NCI-H2196 treated with DMSO at 0.1 percent for 48 hours (cell line): ENCODE measurements at regions not wholly inside any gene's neighbourhood (a gene's known extent, or its start where the extent isn't known, plus 50 kb on each side); places are given as distances from the start of the nearest gene placed in this dataset.
"Not testable (repeated sequence)": the region's sequence is repeated elsewhere in the genome, so short reads cannot be mapped to it uniquely, and the experiment has no call there.

Experiments used
- DNase-seq: peaks from one replicate; lab custom pipeline; 2025; ENCODE audit not compliant: unreplicated experiment; lab: John Stamatoyannopoulos, UW

DNA sequence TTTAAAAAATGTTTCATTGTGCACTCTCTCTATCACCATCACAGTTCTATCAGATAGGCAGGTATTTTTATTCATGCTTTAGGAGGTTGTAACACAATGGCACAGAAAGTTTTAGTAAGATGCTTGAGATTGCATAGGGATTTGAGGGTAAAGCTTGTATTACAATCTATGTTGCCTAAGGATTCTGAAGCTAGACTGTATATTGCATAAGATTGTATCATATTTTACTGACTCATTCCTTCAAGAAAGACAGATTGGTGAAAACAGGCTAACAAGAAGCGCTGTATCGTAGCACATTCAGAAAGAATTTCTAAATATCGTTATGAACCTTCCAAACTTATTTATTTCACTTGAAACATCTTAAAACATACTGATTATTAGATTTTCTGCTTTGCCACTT lies 577.7 kb downstream of the EBF1 start:
- DNase-seq, result no peak

DNA sequence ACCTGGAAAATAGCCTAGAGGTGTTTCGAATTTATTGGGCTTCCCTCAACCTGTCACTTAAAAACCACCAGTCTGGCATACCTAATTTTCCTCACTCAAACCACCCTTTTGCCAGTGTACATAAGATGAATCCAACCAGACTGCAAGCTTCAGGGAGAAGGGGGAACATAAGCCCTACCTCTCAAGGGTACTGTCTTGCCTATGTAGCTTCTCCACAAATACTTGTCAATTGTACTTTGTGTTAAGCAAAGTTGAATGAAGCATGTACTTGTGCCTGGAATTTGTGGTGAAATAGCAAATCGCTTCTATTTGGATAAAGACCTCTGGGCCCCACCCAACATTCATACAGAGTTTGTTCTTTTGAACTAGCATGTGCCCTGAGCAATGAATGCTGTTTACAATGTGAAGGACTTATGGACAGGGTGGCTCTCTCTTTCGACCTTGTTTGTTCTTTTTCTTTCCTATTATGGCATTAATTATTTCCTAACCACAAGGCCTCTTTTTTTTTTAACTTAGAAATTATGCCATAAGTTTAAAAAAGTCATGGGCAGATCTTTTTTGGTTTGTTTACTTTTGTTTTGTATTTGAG lies 580.2 kb downstream of the EBF1 start:
- DNase-seq, result no peak

DNA sequence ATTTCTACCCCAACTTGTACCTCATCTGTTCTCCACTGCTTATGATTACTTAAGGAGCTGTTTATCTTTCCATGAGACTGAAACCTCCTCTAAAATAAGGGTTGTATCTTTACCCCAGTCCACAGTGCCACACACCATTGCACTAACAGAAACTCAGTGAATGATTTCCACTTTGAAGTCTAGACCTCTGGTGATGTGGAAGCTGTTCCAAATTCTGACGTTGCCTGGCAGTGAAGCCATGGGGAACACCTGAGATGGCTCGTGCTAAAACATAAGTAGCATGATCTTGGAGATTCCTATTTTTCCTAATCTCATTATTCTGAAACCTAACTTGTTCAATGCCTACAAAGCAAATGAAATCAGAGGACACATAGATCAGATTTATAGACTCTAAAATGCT lies 583.2 kb downstream of the EBF1 start:
- DNase-seq, result no peak

DNA sequence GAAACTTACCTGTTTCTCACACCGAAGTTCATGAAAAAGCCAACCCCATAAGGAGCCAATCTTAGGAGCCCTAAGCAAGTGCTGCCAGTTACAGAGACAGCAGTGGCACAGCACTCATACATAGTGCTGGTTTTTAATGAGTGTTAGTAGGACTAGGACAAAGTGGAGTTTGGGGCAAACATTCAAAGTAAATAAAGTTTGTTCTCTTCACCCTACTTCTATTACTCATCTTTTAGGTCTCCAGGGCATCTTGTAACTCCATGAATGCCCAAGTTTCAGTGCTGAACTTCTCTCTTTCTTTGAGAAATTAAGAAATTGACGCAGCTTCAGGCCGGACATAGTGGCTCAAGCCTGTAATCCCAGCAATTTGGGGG lies 584.7 kb downstream of the EBF1 start:
- DNase-seq, result no peak

DNA sequence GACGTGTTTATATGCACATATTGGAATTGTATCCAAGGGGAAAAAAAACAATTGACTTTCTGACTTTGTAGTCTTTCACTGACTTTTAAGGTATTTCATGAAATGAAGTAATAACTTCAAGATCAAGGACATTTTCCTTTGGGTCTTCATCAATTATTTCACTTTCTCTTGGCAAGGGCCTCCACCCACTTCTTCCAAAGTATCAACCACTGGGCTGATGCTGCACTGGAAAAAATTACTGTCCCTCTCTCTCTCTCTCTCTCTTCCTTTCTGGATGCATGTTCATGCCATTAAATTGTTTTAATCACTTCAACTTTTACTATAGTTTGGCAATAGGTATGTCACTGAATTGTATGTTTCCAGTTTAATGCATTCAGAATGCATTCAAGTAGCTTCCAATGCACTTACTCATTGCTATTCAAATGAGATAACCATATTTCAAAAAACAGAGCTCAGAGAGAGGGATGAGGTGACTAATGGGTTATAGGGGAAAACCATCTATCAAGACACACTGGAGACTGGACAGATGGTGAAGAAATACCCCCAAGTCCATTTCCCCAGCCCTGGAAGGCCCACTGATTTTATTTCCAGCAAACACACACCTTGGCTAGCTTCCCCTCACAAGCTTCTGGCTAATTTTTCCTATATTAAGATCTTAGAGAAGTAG lies 585.3 kb downstream of the EBF1 start:
- DNase-seq, result no peak

DNA sequence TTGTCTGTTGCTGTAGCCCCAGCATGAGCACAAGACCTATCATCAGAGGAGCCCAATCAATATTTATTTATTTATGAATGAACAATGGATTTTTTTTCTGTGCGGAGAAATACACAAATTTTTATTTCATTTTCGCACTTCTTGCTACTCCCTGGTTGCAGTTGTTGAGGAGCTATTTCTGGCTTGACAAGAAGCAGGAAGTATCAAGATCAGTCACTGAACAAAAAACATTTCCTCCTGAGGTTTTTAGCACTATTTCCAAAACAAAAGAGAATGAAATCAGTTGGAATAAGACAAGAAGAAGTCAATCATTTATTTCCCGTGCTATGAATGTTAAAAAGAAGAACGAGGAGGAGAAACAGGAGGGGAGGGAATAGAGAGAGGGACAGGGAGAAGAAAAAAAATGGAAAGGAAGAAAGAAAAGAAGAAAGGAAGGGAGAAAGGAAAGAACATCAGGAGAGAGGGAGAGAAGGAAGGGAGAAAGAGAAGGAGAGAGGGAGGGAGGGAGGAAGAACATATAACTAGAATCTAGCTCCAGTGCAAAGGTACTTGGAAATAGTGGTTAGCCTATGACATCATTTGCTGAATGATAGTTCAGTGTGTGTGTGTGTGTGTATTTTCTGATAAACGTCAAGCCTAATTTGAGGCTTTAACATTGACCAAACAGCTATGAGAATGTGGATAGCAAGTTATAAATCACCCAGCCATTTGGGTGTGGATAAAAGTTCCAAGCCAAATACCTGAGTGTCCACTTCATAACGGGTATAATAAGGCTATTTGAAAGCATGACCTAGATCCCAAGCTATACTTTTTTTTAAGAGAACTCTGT lies 586.0 kb downstream of the EBF1 start:
- no peak for DNase-seq

DNA sequence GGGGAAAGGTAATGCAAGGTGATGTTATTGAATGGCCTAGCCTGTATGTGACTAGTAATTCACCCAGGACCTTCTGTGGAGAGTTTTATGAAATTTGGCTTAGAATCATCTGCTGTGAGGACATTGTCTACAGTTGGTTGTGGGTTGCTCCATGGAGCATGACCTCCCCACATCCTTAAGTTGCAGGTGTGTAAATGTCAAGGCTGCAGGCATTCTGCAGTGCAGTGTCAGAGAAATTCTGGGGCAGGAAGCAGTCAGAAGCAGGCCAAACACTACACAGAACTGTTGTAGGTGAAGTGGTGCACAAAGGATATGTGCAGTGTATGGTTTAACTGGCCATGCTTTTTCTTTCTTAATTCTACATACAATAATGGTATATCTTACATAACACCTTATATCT lies 588.3 kb downstream of the EBF1 start:
- no peak for DNase-seq

DNA sequence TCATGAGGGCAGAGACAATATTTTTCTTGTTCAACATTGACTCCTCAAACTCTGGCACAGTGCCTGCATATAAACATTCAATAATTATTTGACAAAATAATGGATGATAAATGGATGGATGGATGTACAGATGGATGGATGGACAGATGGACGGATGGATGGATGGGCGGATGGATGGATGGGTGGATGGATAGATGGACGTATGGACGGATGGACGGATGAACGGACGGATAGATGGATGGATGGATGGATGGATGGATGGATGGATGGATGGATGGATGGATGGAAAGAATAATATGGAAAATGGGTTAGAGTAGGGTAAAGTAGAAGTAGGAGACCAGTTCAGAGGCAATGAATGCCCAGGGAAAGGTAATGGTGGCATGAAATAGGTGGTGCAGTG lies 589.2 kb downstream of the EBF1 start:
- no peak for DNase-seq

DNA sequence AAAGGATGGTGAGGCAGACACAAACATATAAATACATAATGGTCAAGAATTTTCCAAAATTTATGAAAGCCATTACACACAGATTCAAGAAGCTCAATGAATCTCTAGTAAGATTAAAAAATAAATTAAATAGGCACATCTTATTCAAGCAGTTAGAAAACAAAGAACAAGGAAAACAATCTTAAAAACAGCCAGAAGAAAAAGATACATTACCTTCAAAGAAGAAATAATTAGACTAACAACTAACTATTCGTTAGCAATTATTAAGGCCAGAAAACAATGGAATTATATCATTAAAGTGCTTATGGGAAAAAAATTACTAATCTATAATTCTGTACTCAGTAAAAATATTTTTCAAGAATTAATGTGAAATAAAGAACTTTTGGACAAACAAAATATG lies 593.1 kb downstream of the EBF1 start:
- DNase-seq, result no peak

DNA sequence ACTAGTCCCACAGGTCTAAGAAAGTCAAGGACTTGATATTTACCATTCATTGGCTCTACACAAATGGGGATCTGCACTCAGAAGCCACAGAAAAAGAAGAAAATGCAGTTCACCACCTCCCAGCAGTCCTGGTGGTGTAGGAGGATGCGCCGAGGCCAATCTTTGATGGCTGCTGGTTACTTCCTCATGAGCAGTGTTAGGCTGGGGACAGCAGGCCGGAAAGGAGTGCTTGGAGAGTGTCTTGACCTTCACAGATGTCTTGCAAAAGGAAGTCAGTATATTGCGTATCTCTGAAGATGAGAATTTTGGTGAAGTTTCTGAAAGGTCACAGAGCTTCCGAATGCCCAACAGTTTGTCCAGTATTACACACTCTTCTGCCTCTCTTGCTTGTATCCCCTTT lies 597.0 kb downstream of the EBF1 start:
- no peak for DNase-seq

DNA sequence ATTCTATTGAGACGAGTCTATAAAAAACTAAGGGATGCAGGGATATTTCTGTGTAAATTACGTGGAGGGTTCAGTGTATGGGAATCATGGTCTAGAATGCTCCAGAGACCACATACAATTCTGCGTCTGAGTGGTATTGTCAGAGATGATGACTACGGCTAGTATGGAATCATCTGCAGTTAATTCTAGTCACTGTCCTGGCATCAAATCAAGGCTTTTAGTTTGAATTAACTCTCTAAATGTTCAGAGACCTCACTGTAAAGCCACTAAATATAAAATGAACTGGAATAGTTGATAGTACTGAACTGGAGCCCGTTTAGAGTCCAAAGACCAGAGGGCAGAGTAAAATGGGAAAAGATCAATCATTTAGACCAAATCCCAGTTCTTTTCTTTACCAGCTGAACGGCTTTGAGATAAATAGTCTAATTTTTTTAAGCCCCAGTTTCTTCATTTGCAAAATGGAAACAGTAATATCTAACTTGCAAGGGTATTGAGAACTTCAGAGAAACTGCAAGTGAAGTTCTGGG lies 599.8 kb downstream of the EBF1 start:
- DNase-seq, result no peak

DNA sequence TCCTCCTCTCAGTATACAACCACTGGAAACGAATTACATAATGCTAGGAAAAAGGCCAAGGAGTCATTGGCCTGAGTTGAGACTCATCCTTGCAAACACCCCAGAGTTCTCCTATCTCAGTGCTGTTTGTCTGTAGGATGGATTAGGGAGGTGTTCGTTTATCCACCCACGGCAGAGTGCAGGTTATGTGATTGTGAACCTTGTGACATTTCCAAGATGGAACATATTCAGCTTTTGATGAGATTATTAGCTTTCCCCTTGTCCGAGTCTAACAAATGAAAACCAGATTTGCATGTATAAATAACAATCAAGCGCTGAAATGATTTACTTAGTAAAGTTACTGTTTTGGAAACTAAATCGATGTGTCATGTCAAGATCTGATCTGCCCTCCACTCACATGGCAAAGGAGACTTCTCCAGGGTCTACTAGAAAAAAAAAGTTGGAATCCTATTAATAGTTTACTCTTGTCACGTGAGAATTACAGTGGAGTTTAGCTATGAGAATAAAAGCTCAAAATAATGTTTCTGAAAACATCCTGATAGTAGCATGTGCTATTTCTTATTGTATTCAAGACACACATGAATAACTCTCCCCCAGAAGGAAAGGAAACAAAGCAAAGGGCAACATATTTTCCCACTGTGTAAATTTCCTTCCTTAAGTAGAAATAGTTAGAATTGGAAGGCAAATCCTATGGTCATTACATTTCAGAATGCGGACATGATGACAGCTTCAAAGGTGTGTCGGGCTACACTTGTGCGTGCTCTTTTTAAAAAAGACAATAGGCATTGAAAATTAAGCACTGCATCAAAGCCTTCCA lies 600.4 kb downstream of the EBF1 start:
- DNase-seq, result no peak

DNA sequence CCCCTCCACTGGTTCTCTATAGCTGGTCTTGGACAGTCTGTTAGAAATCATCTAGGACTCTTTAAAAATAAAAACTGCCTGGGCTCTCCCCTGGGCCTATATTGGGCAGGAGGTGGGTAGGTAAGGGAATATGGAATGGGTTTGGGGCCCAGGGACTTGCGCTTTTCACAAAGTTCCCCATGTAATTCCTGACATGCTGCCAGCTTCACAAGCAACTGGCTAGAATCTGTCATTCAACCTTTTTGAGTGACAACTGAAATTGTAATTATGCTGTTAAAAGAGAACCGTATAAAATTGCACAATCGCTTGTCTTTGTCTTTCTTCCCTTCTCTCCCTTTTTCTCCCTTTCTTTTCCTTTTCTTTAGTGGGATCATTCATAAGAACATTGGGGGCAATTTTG lies 603.1 kb downstream of the EBF1 start:
- no peak for DNase-seq

DNA sequence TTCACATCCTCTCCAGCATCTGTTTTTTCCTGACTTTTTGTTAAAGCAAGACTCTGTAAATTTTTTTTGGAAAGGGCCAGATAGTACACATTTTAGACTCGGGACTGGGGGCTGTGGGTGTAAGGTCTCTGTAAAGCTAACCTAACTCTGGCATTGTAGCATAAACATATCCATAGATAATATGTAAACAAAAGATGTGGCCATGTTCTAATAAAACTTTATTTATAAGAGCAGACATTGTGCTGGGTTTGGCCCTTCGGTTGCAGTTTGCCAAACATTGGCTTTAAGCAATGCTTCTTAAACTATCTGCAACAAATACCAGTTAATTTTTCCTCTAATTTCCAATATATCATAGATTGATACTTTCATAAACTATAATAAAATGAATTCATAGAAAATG lies 605.2 kb downstream of the EBF1 start:
- no peak for DNase-seq

DNA sequence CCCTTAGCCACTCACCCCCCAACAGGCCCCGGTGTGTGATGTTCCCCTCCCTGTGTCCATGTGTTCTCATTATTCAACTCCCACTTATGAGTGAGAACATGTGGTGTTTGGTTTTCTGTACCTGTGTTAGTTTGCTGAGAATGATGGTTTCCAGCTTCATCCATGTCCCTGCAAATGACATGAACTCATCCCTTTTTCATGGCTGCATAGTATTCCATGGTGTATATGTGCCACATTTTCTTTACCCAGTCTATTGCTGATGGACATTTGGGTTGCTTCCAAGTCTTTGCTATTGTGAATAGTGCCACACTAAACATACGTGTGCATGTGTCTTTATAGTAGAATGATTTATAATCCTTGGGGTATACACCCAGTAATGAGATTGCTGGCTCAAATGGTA lies 605.7 kb downstream of the EBF1 start:
- not testable (repeated sequence) for DNase-seq

DNA sequence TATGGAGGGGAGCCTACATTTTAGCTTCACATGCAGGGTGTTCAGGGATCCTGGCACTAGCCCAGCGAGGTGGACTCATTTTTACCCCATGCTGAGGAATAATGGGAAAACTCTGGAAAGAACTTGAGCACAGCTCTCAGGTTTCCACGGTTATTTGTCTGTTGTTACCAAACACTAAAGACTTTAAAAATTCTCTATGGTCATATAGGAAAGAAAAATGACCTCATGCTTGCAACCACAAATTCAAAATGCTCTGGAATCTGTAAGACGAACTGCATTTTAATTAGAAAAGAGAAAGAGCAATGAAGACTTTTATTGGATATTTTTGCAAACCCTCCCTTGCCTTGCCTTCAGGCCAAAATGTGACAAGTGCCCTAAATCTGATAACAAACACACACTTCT lies 606.9 kb downstream of the EBF1 start:
- DNase-seq, result no peak

DNA sequence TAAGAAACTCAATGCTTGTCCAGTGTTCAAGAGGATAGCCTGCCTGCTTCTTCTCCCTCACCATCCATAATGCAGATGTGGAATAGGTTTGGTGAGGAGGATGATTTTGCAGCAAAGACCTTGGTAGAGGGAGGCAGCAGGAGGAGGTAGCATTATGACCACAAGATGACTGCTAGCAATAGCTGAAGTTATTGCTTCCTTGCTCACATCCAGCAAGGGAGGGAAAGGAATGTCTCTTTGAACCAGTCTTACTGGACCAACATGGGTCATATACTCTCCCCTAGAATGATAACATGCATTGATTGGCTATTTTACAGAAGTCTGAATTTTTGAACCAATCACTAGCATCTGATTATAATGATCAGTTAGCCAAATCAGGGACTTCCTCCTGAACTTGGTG lies 607.6 kb downstream of the EBF1 start:
- DNase-seq, result no peak

DNA sequence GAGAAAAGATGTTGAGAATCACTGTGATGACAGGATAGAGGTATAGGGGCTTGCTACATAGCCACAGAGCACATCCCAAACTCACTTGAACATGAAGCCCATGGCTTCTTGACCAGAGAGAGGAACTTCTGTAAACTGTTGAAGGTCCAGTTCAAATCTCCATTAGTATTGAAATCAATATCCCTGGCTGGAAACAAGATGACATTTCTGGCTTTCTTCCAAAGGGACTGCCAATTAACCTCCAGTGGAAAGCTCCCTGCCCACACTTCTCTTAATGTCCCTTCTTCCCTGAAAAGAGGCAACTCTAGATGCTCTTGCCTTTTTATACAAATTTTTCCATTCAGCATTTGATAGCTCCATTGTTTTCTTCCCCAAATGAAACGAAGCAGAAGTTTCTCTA lies 612.1 kb downstream of the EBF1 start:
- DNase-seq, result no peak

DNA sequence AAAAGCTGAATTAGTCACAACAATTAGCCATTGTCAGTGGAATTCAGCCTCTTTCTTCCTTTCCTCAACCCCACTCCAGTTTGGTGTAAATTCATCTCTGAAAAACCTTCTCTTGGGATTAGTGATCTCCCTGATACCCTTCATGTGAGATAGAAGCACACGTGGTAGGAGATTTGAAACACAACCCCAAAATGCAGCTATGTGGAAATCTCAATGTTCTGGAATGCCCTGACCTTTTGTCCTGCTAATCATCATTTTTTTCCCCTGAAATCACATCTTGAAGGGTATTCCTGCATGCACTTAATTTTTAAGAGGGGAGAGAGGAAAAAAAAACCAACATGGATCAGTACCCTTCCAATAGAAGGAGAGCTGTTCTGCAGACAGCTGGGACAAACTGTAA lies 612.6 kb downstream of the EBF1 start:
- DNase-seq, result no peak

DNA sequence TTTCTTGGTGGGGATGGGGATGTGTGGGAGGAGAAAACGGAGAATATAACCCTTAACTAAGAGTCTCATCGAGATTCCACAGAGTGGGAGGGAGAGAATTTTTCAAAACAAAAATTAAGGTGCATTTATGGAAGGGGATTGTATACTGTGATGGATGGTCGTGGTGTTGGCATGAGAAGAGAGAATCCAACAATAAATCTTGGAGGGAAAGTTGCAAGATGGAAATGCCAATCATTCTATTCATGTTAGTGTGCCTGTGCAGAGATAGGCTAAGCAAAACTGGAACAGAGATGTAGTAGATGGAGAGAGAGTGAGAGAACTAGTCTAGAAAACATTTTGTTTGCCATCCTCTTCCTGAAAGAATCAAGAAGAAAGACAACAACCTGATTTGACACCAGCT lies 613.1 kb downstream of the EBF1 start:
- no peak for DNase-seq

DNA sequence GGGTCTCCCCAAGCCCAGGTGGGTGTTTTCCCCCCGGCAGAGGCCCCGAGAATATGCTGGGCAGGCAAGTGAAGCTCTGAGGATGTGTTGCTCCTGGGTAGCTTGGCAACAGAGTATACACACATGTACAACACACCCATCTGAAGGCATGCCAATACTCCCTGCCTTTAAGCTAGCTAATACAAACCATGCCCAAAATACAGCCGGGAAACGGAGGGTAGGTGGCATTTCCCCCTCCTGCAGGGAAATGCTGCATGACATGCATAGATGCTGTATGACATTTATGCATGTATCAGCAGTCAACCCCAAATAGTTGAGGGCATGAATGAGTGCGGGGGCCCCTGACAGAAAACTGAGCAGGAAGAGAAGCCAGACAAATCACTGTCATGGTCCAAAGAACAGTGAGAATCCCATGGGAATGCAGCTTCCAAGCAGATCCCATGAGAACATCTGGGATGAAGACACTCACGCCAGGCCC lies 614.1 kb downstream of the EBF1 start:
- DNase-seq, result no peak
